Testis (tissue), 2 donors: ENCODE measurements at regions not wholly inside any gene's neighbourhood (a gene's known extent, or its start where the extent isn't known, plus 50 kb on each side); places are given as distances from the start of the nearest gene placed in this dataset.

Experiments
- POLR2A ChIP-seq: fragments of 450-650 bp; IDR thresholded peaks from one replicate; pipeline ENCODE4 v1.6.1; 2017; ENCODE audit warnings: antibody characterized with exemption, mild to moderate bottlenecking, moderate library complexity
- TF ChIP-seq, protein P1 (sequence below), 3 experiments: fragments of 450-650 bp in 2 of 3; fragments of 200-600 bp in 1 of 3; sonication (generic) in 1 of 3; IDR thresholded peaks; one replicate each; pipeline ENCODE4 v1.5.1; 2016 to 2019; ENCODE audit warnings: antibody characterized with exemption in 3 of 3, mild to moderate bottlenecking in 2 of 3, moderate library complexity in 1 of 3

DNA sequence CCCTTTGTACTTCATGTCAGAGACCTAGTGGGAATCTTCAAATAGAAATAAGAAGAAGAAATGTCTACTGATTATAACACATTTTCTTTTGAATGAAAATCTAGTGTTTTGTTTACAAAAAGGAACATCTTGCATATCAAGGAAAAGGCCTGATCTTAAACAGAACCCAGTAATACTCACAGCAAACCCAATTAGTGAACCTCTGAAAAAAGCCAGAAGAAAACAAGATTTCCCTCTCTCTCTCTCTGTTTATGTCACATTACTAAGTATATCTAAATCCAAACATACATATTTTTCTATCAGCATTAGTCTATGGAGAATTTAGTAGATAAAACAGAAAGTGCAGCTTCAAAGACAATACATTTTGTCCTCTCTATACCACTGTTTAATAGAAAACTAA lies 457.9 kb downstream of the NR2F1-AS1 start:
- TF ChIP-seq, protein P1, sequence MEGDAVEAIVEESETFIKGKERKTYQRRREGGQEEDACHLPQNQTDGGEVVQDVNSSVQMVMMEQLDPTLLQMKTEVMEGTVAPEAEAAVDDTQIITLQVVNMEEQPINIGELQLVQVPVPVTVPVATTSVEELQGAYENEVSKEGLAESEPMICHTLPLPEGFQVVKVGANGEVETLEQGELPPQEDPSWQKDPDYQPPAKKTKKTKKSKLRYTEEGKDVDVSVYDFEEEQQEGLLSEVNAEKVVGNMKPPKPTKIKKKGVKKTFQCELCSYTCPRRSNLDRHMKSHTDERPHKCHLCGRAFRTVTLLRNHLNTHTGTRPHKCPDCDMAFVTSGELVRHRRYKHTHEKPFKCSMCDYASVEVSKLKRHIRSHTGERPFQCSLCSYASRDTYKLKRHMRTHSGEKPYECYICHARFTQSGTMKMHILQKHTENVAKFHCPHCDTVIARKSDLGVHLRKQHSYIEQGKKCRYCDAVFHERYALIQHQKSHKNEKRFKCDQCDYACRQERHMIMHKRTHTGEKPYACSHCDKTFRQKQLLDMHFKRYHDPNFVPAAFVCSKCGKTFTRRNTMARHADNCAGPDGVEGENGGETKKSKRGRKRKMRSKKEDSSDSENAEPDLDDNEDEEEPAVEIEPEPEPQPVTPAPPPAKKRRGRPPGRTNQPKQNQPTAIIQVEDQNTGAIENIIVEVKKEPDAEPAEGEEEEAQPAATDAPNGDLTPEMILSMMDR (IDR thresholded peaks at IDR 0.05) = no peak
- TF ChIP-seq POLR2A = no peak
